ENCODE measurements at regions not wholly inside any gene's neighbourhood (a gene's known extent, or its start where the extent isn't known, plus 50 kb on each side); places are given as distances from the start of the nearest gene placed in this dataset.

GRCh38 chr7:84471576-84471975, 277.0 kb upstream of the SEMA3A start:
- TF ChIP-seq CTCF (conservative IDR thresholded peaks at IDR 0.05; ENCODE audit: low read length) (no peak), EZH2phosphoT487 (IDR thresholded peaks at IDR 0.05; ENCODE audit: borderline replicate concordance, low read depth, low read length) (no peak)
